ENCODE measurements at regions not wholly inside any gene's neighbourhood (a gene's known extent, or its start where the extent isn't known, plus 50 kb on each side); places are given as distances from the start of the nearest gene placed in this dataset.

DNA sequence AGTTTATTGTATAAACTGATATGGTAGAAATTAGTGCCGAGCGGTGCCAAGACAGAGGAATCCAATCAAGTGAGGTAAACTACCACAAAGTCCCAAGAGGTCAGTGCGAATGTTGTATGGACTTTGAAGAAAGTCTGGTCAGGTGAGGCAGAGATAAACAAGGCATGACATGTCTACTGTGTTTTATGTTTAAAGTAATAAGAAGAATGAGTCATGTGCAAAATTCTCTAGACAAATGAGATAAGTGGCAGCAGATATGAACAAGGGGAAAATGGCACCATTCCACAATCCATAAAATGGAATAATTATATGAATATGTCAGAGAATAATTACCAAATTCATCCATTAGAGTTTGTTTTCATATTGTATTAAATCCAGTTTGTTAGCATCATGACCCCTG, 364.1 kb upstream of the CCNH start:
- TF ChIP-seq, protein P1, sequence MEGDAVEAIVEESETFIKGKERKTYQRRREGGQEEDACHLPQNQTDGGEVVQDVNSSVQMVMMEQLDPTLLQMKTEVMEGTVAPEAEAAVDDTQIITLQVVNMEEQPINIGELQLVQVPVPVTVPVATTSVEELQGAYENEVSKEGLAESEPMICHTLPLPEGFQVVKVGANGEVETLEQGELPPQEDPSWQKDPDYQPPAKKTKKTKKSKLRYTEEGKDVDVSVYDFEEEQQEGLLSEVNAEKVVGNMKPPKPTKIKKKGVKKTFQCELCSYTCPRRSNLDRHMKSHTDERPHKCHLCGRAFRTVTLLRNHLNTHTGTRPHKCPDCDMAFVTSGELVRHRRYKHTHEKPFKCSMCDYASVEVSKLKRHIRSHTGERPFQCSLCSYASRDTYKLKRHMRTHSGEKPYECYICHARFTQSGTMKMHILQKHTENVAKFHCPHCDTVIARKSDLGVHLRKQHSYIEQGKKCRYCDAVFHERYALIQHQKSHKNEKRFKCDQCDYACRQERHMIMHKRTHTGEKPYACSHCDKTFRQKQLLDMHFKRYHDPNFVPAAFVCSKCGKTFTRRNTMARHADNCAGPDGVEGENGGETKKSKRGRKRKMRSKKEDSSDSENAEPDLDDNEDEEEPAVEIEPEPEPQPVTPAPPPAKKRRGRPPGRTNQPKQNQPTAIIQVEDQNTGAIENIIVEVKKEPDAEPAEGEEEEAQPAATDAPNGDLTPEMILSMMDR (IDR thresholded peaks at IDR 0.05) = no peak
- TF ChIP-seq JUND (IDR thresholded peaks at IDR 0.05) (no peak), EZH2phosphoT487 (IDR thresholded peaks at IDR 0.05; ENCODE audit: borderline replicate concordance, low read depth) (no peak), SIN3A (IDR thresholded peaks at IDR 0.05; ENCODE audit: borderline replicate concordance, low read depth, low read length) (no peak), FOXM1 (IDR thresholded peaks at IDR 0.05; ENCODE audit: low read depth) (no peak), RCOR1 (IDR thresholded peaks at IDR 0.05; ENCODE audit: low read length) (no peak), POLR2AphosphoS5 (IDR thresholded peaks at IDR 0.05; ENCODE audit: low read depth, low read length) (no peak), SMC3 (IDR thresholded peaks at IDR 0.05; ENCODE audit: low read depth, low read length) (no peak), RAD21 (IDR thresholded peaks at IDR 0.05; ENCODE audit: low read length) (no peak)
- TF ChIP-seq, protein P2, sequence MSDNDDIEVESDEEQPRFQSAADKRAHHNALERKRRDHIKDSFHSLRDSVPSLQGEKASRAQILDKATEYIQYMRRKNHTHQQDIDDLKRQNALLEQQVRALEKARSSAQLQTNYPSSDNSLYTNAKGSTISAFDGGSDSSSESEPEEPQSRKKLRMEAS (IDR thresholded peaks at IDR 0.05; ENCODE audit: low read depth) = no peak
- TF ChIP-seq, protein P3, sequence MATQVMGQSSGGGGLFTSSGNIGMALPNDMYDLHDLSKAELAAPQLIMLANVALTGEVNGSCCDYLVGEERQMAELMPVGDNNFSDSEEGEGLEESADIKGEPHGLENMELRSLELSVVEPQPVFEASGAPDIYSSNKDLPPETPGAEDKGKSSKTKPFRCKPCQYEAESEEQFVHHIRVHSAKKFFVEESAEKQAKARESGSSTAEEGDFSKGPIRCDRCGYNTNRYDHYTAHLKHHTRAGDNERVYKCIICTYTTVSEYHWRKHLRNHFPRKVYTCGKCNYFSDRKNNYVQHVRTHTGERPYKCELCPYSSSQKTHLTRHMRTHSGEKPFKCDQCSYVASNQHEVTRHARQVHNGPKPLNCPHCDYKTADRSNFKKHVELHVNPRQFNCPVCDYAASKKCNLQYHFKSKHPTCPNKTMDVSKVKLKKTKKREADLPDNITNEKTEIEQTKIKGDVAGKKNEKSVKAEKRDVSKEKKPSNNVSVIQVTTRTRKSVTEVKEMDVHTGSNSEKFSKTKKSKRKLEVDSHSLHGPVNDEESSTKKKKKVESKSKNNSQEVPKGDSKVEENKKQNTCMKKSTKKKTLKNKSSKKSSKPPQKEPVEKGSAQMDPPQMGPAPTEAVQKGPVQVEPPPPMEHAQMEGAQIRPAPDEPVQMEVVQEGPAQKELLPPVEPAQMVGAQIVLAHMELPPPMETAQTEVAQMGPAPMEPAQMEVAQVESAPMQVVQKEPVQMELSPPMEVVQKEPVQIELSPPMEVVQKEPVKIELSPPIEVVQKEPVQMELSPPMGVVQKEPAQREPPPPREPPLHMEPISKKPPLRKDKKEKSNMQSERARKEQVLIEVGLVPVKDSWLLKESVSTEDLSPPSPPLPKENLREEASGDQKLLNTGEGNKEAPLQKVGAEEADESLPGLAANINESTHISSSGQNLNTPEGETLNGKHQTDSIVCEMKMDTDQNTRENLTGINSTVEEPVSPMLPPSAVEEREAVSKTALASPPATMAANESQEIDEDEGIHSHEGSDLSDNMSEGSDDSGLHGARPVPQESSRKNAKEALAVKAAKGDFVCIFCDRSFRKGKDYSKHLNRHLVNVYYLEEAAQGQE (IDR thresholded peaks at IDR 0.05; ENCODE audit: low read depth, low read length) = no peak

All from SK-N-SH (cell line).